NB4 (cell line): ENCODE measurements at regions not wholly inside any gene's neighbourhood (a gene's known extent, or its start where the extent isn't known, plus 50 kb on each side); places are given as distances from the start of the nearest gene placed in this dataset.

Source experiments
- DNase-seq: peaks from one replicate; pipeline ENCODE4 v3.0.0; 2010; ENCODE audit warnings: low read depth
- H3K4me3 ChIP-seq: one replicate; pipeline ENCODE4 v1.5.1; 2011; ENCODE audit warnings: mild to moderate bottlenecking, low read depth, low read length, moderate library complexity
- CTCF ChIP-seq: IDR thresholded peaks from one replicate; pipeline ENCODE4 v1.5.1; 2012; ENCODE audit warnings: low read depth, low read length
- MAX ChIP-seq: IDR thresholded peaks from 2 replicates; pipeline ENCODE4 v1.6.1; 2011; ENCODE audit warnings: low read depth, low read length
- MYC ChIP-seq: IDR thresholded peaks from 2 replicates; pipeline ENCODE4 v1.6.1; 2011; ENCODE audit warnings: low read depth, low read length
- POLR2A ChIP-seq: IDR thresholded peaks from 2 replicates; pipeline ENCODE4 v1.6.1; 2011; ENCODE audit warnings: mild to moderate bottlenecking; ENCODE audit not compliant: insufficient read length; ENCODE audit errors: extremely low read depth

GRCh38 chr3:39744746-39745145, 64.7 kb upstream of the MYRIP start:
- no peak for DNase-seq
- TF ChIP-seq POLR2A (no peak), MYC (no peak), MAX (no peak), CTCF (no peak)
- no peak overlapping the region for H3K4me3 ChIP-seq

GRCh38 chr3:39748002-39748401, 61.4 kb upstream of the MYRIP start:
- TF ChIP-seq CTCF (no peak), MAX (no peak), MYC (no peak), POLR2A (no peak)
- no peak overlapping the region for H3K4me3 ChIP-seq
- DNase-seq: no peak

GRCh38 chr3:39748763-39749162, 60.6 kb upstream of the MYRIP start:
- no peak for TF ChIP-seq CTCF
- no peak for TF ChIP-seq MYC
- no peak for TF ChIP-seq POLR2A
- no peak for TF ChIP-seq MAX
- H3K4me3 ChIP-seq: no peak overlapping the region
- DNase-seq: no peak

GRCh38 chr3:39750712-39751111, 58.7 kb upstream of the MYRIP start:
- H3K4me3 ChIP-seq: no peak overlapping the region
- TF ChIP-seq MAX: no peak
- TF ChIP-seq POLR2A: no peak
- no peak for TF ChIP-seq MYC
- no peak for TF ChIP-seq CTCF
- DNase-seq: no peak

GRCh38 chr3:39751286-39751685, 58.1 kb upstream of the MYRIP start:
- no peak overlapping the region for H3K4me3 ChIP-seq
- TF ChIP-seq MYC (no peak), POLR2A (no peak), CTCF (no peak), MAX (no peak)
- no peak for DNase-seq

- TF ChIP-seq POLR2A: no peak
- no peak for TF ChIP-seq CTCF
- no peak for TF ChIP-seq MAX
- no peak for TF ChIP-seq MYC
- no peak for DNase-seq
- no peak overlapping the region for H3K4me3 ChIP-seq
Measured at GRCh38 chr3:39752019-39752637, 57.3 kb upstream of the MYRIP start.
